ENCODE measurements at regions not wholly inside any gene's neighbourhood (a gene's known extent, or its start where the extent isn't known, plus 50 kb on each side); places are given as distances from the start of the nearest gene placed in this dataset.

GRCh38 chr4:26035921-26036320, 121.9 kb downstream of the SMIM20 start:
- Histone ChIP-seq H3K9me3 (replicated peaks in 1 of 2; ENCODE audit: control insufficient read depth in 1 of 2, insufficient read depth in 1 of 2, low read length in 2 of 2) (no peaks in the 10 kb centered on the region), H3K79me2 (ENCODE audit: insufficient read depth, low read length) (no peaks in the 10 kb centered on the region), H4K20me1 (ENCODE audit: insufficient read depth, low read length) (no peaks in the 10 kb centered on the region), H3K4me3 (replicated peaks in 1 of 3; ENCODE audit: low read depth in 2 of 3, low read length in 3 of 3) (no peak overlapping the region), H3K27me3 (ENCODE audit: control insufficient read depth in 2 of 2, insufficient read depth in 2 of 2, low read length in 2 of 2) (peaks cover 0 to 2% of the 10 kb centered on the region in 2 donors), H3K27ac (ENCODE audit: low read depth in 1 of 2, low read length in 2 of 2) (no peak overlapping the region), H3K36me3 (replicated peaks in 1 of 2; ENCODE audit: control insufficient read depth in 1 of 2, insufficient read depth in 2 of 2, low read length in 2 of 2) (no peaks in the 10 kb centered on the region), H2AFZ (ENCODE audit: insufficient read depth, low read depth, low read length, poor library complexity, severe bottlenecking) (no peak overlapping the region), H3K4me2 (replicated peaks; ENCODE audit: extremely low read depth, low read length, poor library complexity, severe bottlenecking) (no peak overlapping the region), H3K9ac (ENCODE audit: insufficient read depth, low read length, poor library complexity, severe bottlenecking) (no peak overlapping the region), H3K4me1 (ENCODE audit: control insufficient read depth in 1 of 2, insufficient read depth in 2 of 2, low read length in 2 of 2) (no peaks in the 10 kb centered on the region)
- Mint-ChIP-seq H3K4me1 (peaks cover 8% of the 10 kb centered on the region), H3K9me3 (peaks cover 0 to 2% (median 0%) of the 10 kb centered on the region in 7 donors), H3K36me3 (no peaks in the 10 kb centered on the region), H3K27me3 (ENCODE audit: low read depth in 3 of 3) (peaks cover 12 to 16% (median 14%) of the 10 kb centered on the region in 3 donors), H3K4me3 (no peak overlapping the region), H3K27ac (no peak overlapping the region)
- DNase-seq, result no peak
- 95% methylated on average over 5 of the region's 5 CpGs for WGBS (ENCODE audit: insufficient coverage)
- no peak for TF ChIP-seq CTCF (IDR thresholded peaks at IDR 0.05)
- intact Hi-C loops (cut with micrococcal nuclease), result no loop called here

- no peaks in the 10 kb centered on the region for H4K20me1 ChIP-seq (ENCODE audit: insufficient read depth, low read length)
- Mint-ChIP-seq H3K4me1 (peaks cover 8% of the 10 kb centered on the region), H3K27me3 (ENCODE audit: low read depth in 3 of 3) (peaks cover 18 to 26% (median 20%) of the 10 kb centered on the region in 3 donors), H3K36me3 (no peaks in the 10 kb centered on the region), H3K4me3 (no peak overlapping the region), H3K9me3 (peaks cover 0 to 2% (median 0%) of the 10 kb centered on the region in 7 donors), H3K27ac (no peak overlapping the region)
- no peaks in the 10 kb centered on the region for H3K4me1 ChIP-seq (ENCODE audit: control insufficient read depth in 1 of 2, insufficient read depth in 2 of 2, low read length in 2 of 2)
- H3K36me3 ChIP-seq (replicated peaks in 1 of 2; ENCODE audit: control insufficient read depth in 1 of 2, insufficient read depth in 2 of 2, low read length in 2 of 2), result no peaks in the 10 kb centered on the region
- intact Hi-C loops (cut with micrococcal nuclease), result no loop called here
- no peaks in the 10 kb centered on the region for H3K79me2 ChIP-seq (ENCODE audit: insufficient read depth, low read length)
- no peak for DNase-seq
- no peaks in the 10 kb centered on the region for H3K9me3 ChIP-seq (replicated peaks in 1 of 2; ENCODE audit: control insufficient read depth in 1 of 2, insufficient read depth in 1 of 2, low read length in 2 of 2)
- H3K27me3 ChIP-seq (ENCODE audit: control insufficient read depth in 2 of 2, insufficient read depth in 2 of 2, low read length in 2 of 2), result peaks cover 0 to 7% of the 10 kb centered on the region in 2 donors
- H3K27ac ChIP-seq (ENCODE audit: low read depth in 1 of 2, low read length in 2 of 2), result no peak overlapping the region
- H2AFZ ChIP-seq (ENCODE audit: insufficient read depth, low read depth, low read length, poor library complexity, severe bottlenecking), result no peak overlapping the region
- TF ChIP-seq CTCF (IDR thresholded peaks at IDR 0.05), result no peak
- H3K9ac ChIP-seq (ENCODE audit: insufficient read depth, low read length, poor library complexity, severe bottlenecking), result no peak overlapping the region
- H3K4me3 ChIP-seq (replicated peaks in 1 of 3; ENCODE audit: low read depth in 2 of 3, low read length in 3 of 3), result no peak overlapping the region
- 98% methylated on average over 6 of the region's 9 CpGs for WGBS (ENCODE audit: insufficient coverage)
- no peak overlapping the region for H3K4me2 ChIP-seq (replicated peaks; ENCODE audit: extremely low read depth, low read length, poor library complexity, severe bottlenecking)
Observed at GRCh38 chr4:26039639-26040359, 125.8 kb downstream of the SMIM20 start.

All from CD14-positive monocyte (primary cell).